ENCODE measurements at regions not wholly inside any gene's neighbourhood (a gene's known extent, or its start where the extent isn't known, plus 50 kb on each side); places are given as distances from the start of the nearest gene placed in this dataset.

DNA sequence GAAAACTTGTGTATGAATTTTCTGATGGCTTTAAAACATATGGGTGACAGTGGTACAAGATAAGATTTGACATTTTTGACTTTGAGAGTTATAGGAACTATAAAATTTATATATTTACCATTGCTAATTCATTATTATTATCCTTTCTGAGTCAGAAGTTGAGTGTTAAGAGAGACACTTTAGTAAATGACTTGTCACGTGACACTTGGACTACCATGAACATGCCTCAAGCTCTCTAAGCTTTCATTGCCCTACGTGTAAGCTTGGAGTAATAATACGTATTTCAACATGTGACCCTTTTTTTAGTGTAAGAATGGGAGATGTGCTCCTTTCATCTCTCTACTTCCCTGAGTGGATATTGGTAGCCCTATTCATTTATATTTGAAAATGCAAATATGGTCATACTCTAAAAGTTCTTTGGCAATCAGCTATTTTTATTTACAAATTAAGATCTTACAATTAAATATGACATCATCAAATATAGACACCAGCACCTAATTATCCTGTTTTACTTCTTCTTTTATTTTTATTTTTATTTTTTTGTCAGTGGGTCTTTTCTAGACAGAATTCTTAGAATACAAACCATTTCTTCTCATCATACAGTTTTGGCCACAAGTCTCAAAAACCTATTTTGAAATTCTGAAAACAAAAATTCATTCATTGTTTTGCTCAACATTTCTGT lies 837.0 kb downstream of the PDHA2 start:
- Histone ChIP-seq H3K4me3 (no peak overlapping the region), H3K27me3 (no peaks in the 10 kb centered on the region), H3K27ac (no peak overlapping the region), H3K4me1 (no peaks in the 10 kb centered on the region), H3K36me3 (no peaks in the 10 kb centered on the region), H3K9me3 (peaks cover 0 to 7% (median 0%) of the 10 kb centered on the region in 12 donors)
- TF ChIP-seq POLR2A (IDR thresholded peaks at IDR 0.05) = no peak
- no peak for TF ChIP-seq CTCF (IDR thresholded peaks at IDR 0.05)
- ATAC-seq = no peak
- 76 to 85% (median 82%) methylated on average over 3 of the region's 3 CpGs for WGBS, 4 donors
- intact Hi-C loops (cut with DNase I) = no loop called here
- no peak for DNase-seq

DNA sequence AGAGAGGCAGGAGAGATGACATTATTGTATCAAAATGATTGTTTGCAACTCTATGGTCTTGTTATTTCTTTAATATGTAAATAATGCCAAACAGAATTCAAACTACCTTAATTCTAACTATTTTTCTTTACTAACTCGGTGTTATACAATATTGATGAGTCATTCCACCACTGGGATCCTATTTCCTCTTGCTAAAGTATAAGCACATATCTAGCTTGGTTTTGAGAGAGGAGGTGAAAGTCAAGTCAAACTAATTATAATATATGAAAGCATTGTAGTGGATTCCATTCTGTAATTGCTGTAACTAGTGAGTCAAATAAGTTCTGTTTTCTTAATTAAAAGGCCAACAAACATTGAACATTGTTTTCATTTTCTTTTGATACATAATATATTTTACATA lies 837.6 kb downstream of the PDHA2 start:
- no peak overlapping the region for H3K27ac ChIP-seq
- no peak overlapping the region for H3K4me3 ChIP-seq
- H3K9me3 ChIP-seq = peaks cover 0 to 7% (median 0%) of the 10 kb centered on the region in 12 donors
- ATAC-seq (no peak), DNase-seq (no peak)
- no peaks in the 10 kb centered on the region for H3K36me3 ChIP-seq
- intact Hi-C loops (cut with DNase I) = no loop called here
- H3K27me3 ChIP-seq = no peaks in the 10 kb centered on the region
- H3K4me1 ChIP-seq = no peaks in the 10 kb centered on the region
- no peak for TF ChIP-seq CTCF (IDR thresholded peaks at IDR 0.05)
- TF ChIP-seq POLR2A (IDR thresholded peaks at IDR 0.05) = no peak
- WGBS, 4 donors = 33 to 58% (median 45%) methylated on average over 1 of the region's 1 CpG

GRCh38 chr4:96681218-96681617 lies 841.3 kb downstream of the PDHA2 start:
- H3K9me3 ChIP-seq = peaks cover 0 to 7% (median 0%) of the 10 kb centered on the region in 12 donors
- intact Hi-C loops (cut with DNase I) = no loop called here
- no peak for DNase-seq
- H3K27me3 ChIP-seq = no peaks in the 10 kb centered on the region
- no peaks in the 10 kb centered on the region for H3K4me1 ChIP-seq
- H3K27ac ChIP-seq = no peak overlapping the region
- H3K36me3 ChIP-seq = no peaks in the 10 kb centered on the region
- H3K4me3 ChIP-seq = no peak overlapping the region
- TF ChIP-seq CTCF (IDR thresholded peaks at IDR 0.05) (no peak), POLR2A (IDR thresholded peaks at IDR 0.05) (no peak)
- no peak for ATAC-seq

DNA sequence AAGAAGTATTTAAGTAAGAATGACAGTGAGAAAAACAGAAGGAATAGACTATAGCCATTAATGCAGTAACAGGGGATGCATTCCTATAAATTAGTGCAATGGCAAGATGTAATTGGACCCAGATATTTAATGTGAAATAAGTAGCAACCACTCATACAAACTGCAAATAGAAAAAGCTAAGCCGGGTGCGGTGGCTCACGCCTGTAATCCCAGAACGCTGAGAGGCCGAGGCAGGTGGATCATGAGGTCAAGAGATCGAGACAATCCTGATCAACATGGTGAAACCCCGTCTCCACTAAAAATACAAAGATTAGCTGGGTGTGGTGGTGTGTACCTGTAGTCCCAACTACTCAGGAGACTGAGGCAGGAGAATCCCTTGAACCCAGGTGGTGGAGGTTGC lies 845.8 kb downstream of the PDHA2 start:
- TF ChIP-seq POLR2A (IDR thresholded peaks at IDR 0.05) (no peak), CTCF (IDR thresholded peaks at IDR 0.05) (no peak)
- no peaks in the 10 kb centered on the region for H3K9me3 ChIP-seq
- no peaks in the 10 kb centered on the region for H3K4me1 ChIP-seq
- intact Hi-C loops (cut with DNase I) = no loop called here
- H3K27me3 ChIP-seq = no peaks in the 10 kb centered on the region
- no peak overlapping the region for H3K4me3 ChIP-seq
- no peak overlapping the region for H3K27ac ChIP-seq
- DNase-seq (no peak), ATAC-seq (no peak)
- no peaks in the 10 kb centered on the region for H3K36me3 ChIP-seq
- 84 to 92% (median 90%) methylated on average over 7 of the region's 7 CpGs for WGBS, 4 donors
